ENCODE measurements at regions not wholly inside any gene's neighbourhood (a gene's known extent, or its start where the extent isn't known, plus 50 kb on each side); places are given as distances from the start of the nearest gene placed in this dataset.
"Not testable (repeated sequence)": the region's sequence is repeated elsewhere in the genome, so short reads cannot be mapped to it uniquely, and the experiment has no call there.

- Histone ChIP-seq H3K9ac (ENCODE audit: low read length) (no peak overlapping the region), H3K4me1 (ENCODE audit: control insufficient read depth, insufficient read depth, low read length) (no peaks in the 10 kb centered on the region), H3K27me3 (ENCODE audit: control insufficient read depth, insufficient read depth, low read length) (no peaks in the 10 kb centered on the region), H3K27ac (ENCODE audit: low read depth, low read length) (no peak overlapping the region), H3K4me3 (ENCODE audit: low read length) (no peak overlapping the region), H3K36me3 (ENCODE audit: control insufficient read depth, insufficient read depth, low read length) (no peaks in the 10 kb centered on the region)
Observed at GRCh38 chr2:41321351-41321750, 726.5 kb upstream of the PKDCC start.

GRCh38 chr2:41326851-41327250 is 721.0 kb upstream of the PKDCC start:
- H3K27ac ChIP-seq (ENCODE audit: low read depth, low read length) = no peak overlapping the region
- no peak overlapping the region for H3K4me3 ChIP-seq (ENCODE audit: low read length)
- no peaks in the 10 kb centered on the region for H3K27me3 ChIP-seq (ENCODE audit: control insufficient read depth, insufficient read depth, low read length)
- H3K4me1 ChIP-seq (ENCODE audit: control insufficient read depth, insufficient read depth, low read length) = no peaks in the 10 kb centered on the region
- no peaks in the 10 kb centered on the region for H3K36me3 ChIP-seq (ENCODE audit: control insufficient read depth, insufficient read depth, low read length)
- no peak overlapping the region for H3K9ac ChIP-seq (ENCODE audit: low read length)

DNA sequence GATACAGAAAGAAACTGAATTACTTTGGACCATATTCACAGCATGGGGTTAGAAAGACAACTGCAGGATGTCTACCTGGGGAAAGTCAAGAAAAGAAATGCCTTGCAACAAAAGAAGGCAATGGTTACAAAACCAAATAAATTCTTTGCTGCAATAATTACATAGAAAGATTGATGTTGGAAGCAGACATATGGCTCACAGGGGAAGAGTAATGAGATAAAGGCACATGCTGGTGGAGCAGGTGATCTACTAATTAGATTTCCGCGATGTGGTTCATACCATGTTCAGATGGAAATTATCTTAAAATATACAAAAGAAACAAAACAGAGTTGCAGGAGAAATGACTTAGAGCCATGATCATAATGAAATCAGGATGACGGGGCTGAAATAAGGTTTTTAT is 718.8 kb upstream of the PKDCC start:
- Histone ChIP-seq H3K4me3 (ENCODE audit: low read length) (no peak overlapping the region), H3K36me3 (ENCODE audit: control insufficient read depth, insufficient read depth, low read length) (no peaks in the 10 kb centered on the region)

GRCh38 chr2:41334159-41334558 is 713.7 kb upstream of the PKDCC start:
- Histone ChIP-seq H3K27me3 (ENCODE audit: control insufficient read depth, insufficient read depth, low read length) (no peaks in the 10 kb centered on the region), H3K4me3 (ENCODE audit: low read length) (no peak overlapping the region), H3K27ac (ENCODE audit: low read depth, low read length) (no peak overlapping the region), H3K36me3 (ENCODE audit: control insufficient read depth, insufficient read depth, low read length) (no peaks in the 10 kb centered on the region), H3K4me1 (ENCODE audit: control insufficient read depth, insufficient read depth, low read length) (no peaks in the 10 kb centered on the region), H3K9ac (ENCODE audit: low read length) (no peak overlapping the region)

More for the DNA sequence above, 718.8 kb upstream of the PKDCC start:
- Histone ChIP-seq H3K27ac (ENCODE audit: low read depth, low read length) (no peak overlapping the region), H3K9ac (ENCODE audit: low read length) (no peak overlapping the region), H3K27me3 (ENCODE audit: control insufficient read depth, insufficient read depth, low read length) (no peaks in the 10 kb centered on the region), H3K4me1 (ENCODE audit: control insufficient read depth, insufficient read depth, low read length) (no peaks in the 10 kb centered on the region)

DNA sequence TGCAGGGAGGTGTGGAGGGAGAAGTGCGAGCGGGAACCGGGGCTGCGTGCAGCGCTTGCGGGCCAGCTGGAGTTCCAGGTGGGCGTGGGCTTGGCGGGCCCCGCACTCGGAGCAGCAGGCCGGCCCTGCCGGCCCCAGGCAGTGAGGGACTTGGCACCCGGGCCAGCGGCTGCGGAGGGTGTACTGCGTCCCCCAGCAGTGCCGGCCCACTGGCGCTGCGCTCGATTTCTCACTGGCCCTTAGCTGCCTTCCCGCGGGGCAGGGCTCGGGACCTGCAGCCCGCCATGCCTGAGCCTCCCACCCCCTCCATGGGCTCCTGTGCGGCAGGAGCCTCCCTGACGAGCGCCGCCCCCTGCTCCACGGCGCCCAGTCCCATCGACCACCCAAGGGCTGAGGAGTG is 712.2 kb upstream of the PKDCC start:
- not testable (repeated sequence) for H3K4me1 ChIP-seq (ENCODE audit: control insufficient read depth, insufficient read depth, low read length); H3K27me3 ChIP-seq (ENCODE audit: control insufficient read depth, insufficient read depth, low read length); H3K36me3 ChIP-seq (ENCODE audit: control insufficient read depth, insufficient read depth, low read length); H3K9ac ChIP-seq (ENCODE audit: low read length); H3K4me3 ChIP-seq (ENCODE audit: low read length); H3K27ac ChIP-seq (ENCODE audit: low read depth, low read length)

DNA sequence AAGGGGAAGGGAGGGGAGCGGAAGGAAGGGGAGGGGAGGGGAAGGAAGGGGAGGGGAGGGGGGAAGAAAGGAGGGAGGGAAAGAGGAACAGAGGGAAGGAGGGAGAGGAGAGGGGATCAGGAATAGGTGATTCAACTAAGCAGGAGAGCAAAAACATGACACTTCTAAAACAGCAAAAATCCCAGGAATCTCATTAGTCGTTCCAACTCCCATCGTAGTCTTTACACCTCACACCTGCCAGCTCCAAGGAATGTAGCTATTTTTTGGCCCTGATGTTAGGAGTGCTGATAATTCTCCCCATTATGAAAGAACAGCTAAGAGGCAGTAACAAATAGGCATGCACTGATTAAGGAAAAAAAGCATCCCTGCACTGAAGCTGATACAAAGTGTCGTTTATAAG is 709.9 kb upstream of the PKDCC start:
- Histone ChIP-seq H3K4me1 (ENCODE audit: control insufficient read depth, insufficient read depth, low read length) (no peaks in the 10 kb centered on the region), H3K27ac (ENCODE audit: low read depth, low read length) (no peak overlapping the region), H3K36me3 (ENCODE audit: control insufficient read depth, insufficient read depth, low read length) (no peaks in the 10 kb centered on the region), H3K4me3 (ENCODE audit: low read length) (no peak overlapping the region), H3K9ac (ENCODE audit: low read length) (no peak overlapping the region), H3K27me3 (ENCODE audit: control insufficient read depth, insufficient read depth, low read length) (no peaks in the 10 kb centered on the region)

- no peak overlapping the region for H3K4me3 ChIP-seq (ENCODE audit: low read length)
- H3K9ac ChIP-seq (ENCODE audit: low read length) = no peak overlapping the region
- H3K27me3 ChIP-seq (ENCODE audit: control insufficient read depth, insufficient read depth, low read length) = no peaks in the 10 kb centered on the region
- H3K36me3 ChIP-seq (ENCODE audit: control insufficient read depth, insufficient read depth, low read length) = no peaks in the 10 kb centered on the region
- no peaks in the 10 kb centered on the region for H3K4me1 ChIP-seq (ENCODE audit: control insufficient read depth, insufficient read depth, low read length)
- no peak overlapping the region for H3K27ac ChIP-seq (ENCODE audit: low read depth, low read length)
Observed at GRCh38 chr2:41344529-41344928, 703.3 kb upstream of the PKDCC start.

DNA sequence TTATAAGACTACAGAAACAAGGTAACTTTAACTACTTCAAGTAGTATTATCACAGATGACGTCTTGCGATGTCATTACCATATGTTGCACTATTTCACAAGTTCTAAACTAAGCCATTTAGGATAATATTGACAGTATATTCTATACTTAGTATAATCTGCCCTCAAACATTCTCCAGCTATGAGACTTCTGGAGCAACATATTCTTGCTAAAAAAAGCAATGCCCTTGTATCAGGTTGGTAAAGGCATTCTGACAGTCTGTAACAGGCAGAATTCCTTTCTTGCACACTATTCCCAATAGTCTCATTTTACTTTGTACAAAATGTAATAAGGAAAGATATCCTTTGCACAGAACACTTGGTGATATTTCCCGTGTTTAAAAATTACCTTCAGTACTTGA is 694.8 kb upstream of the PKDCC start:
- no peak overlapping the region for H3K27ac ChIP-seq (ENCODE audit: low read depth, low read length)
- H3K4me3 ChIP-seq (ENCODE audit: low read length) = no peak overlapping the region
- H3K36me3 ChIP-seq (ENCODE audit: control insufficient read depth, insufficient read depth, low read length) = no peaks in the 10 kb centered on the region
- H3K4me1 ChIP-seq (ENCODE audit: control insufficient read depth, insufficient read depth, low read length) = no peaks in the 10 kb centered on the region
- H3K9ac ChIP-seq (ENCODE audit: low read length) = no peak overlapping the region
- H3K27me3 ChIP-seq (ENCODE audit: control insufficient read depth, insufficient read depth, low read length) = no peaks in the 10 kb centered on the region

- no peak overlapping the region for H3K9ac ChIP-seq (ENCODE audit: low read length)
- no peak overlapping the region for H3K4me3 ChIP-seq (ENCODE audit: low read length)
- no peaks in the 10 kb centered on the region for H3K4me1 ChIP-seq (ENCODE audit: control insufficient read depth, insufficient read depth, low read length)
- no peaks in the 10 kb centered on the region for H3K27me3 ChIP-seq (ENCODE audit: control insufficient read depth, insufficient read depth, low read length)
- H3K27ac ChIP-seq (ENCODE audit: low read depth, low read length) = no peak overlapping the region
- H3K36me3 ChIP-seq (ENCODE audit: control insufficient read depth, insufficient read depth, low read length) = no peaks in the 10 kb centered on the region
Observed at GRCh38 chr2:41355794-41356193, 692.0 kb upstream of the PKDCC start.

DNA sequence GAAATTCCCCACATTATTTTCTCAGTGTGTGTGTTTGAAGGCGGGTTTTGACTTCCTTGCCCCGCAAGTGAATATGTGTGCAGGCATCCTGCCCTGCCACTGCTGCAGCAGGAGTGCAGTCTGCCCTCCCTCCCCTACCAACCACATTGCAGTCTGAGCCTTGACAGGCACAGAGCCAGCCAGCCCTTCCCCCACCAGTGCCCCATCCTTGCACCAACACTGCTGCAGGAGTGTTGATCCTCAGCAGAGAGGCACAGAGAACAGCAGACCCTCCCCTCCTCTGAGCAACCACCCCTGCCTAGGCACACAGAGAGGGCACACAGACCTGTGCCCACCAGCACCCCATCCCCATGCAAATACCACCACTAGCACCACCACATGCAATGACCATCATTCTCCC is 683.0 kb upstream of the PKDCC start:
- Histone ChIP-seq H3K36me3 (ENCODE audit: control insufficient read depth, insufficient read depth, low read length) (no peaks in the 10 kb centered on the region), H3K27me3 (ENCODE audit: control insufficient read depth, insufficient read depth, low read length) (no peaks in the 10 kb centered on the region), H3K9ac (ENCODE audit: low read length) (no peak overlapping the region), H3K27ac (ENCODE audit: low read depth, low read length) (no peak overlapping the region), H3K4me3 (ENCODE audit: low read length) (no peak overlapping the region), H3K4me1 (ENCODE audit: control insufficient read depth, insufficient read depth, low read length) (no peaks in the 10 kb centered on the region)

DNA sequence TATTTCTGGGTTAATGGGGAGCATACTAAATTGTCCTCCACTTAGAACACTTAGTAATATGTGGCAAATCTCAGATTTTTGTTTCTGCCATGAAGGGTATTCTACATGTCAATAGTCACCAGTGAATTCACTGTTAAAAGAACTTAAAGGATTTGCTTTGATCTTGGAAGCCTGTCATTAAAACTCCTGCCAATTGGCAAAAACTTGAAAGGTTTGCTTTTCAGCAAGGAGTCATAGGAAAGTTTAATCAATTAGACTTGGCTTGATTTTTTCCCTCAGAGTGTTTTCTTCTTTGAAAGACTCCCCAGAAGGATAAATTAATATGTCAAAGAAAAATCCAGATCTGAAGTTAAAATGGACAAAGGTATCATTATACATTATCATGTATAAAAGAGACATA is 671.9 kb upstream of the PKDCC start:
- Histone ChIP-seq H3K9ac (ENCODE audit: low read length) (no peak overlapping the region), H3K4me3 (ENCODE audit: low read length) (no peak overlapping the region), H3K36me3 (ENCODE audit: control insufficient read depth, insufficient read depth, low read length) (no peaks in the 10 kb centered on the region), H3K27ac (ENCODE audit: low read depth, low read length) (no peak overlapping the region), H3K27me3 (ENCODE audit: control insufficient read depth, insufficient read depth, low read length) (no peaks in the 10 kb centered on the region), H3K4me1 (ENCODE audit: control insufficient read depth, insufficient read depth, low read length) (no peaks in the 10 kb centered on the region)

GRCh38 chr2:41377837-41378236 is 670.0 kb upstream of the PKDCC start:
- no peaks in the 10 kb centered on the region for H3K27me3 ChIP-seq (ENCODE audit: control insufficient read depth, insufficient read depth, low read length)
- no peak overlapping the region for H3K4me3 ChIP-seq (ENCODE audit: low read length)
- H3K27ac ChIP-seq (ENCODE audit: low read depth, low read length) = no peak overlapping the region
- no peaks in the 10 kb centered on the region for H3K4me1 ChIP-seq (ENCODE audit: control insufficient read depth, insufficient read depth, low read length)
- no peak overlapping the region for H3K9ac ChIP-seq (ENCODE audit: low read length)
- no peaks in the 10 kb centered on the region for H3K36me3 ChIP-seq (ENCODE audit: control insufficient read depth, insufficient read depth, low read length)

GRCh38 chr2:41378420-41378819 is 669.4 kb upstream of the PKDCC start:
- Histone ChIP-seq H3K4me3 (ENCODE audit: low read length) (no peak overlapping the region), H3K27ac (ENCODE audit: low read depth, low read length) (no peak overlapping the region), H3K9ac (ENCODE audit: low read length) (no peak overlapping the region), H3K4me1 (ENCODE audit: control insufficient read depth, insufficient read depth, low read length) (no peaks in the 10 kb centered on the region), H3K27me3 (ENCODE audit: control insufficient read depth, insufficient read depth, low read length) (no peaks in the 10 kb centered on the region), H3K36me3 (ENCODE audit: control insufficient read depth, insufficient read depth, low read length) (no peaks in the 10 kb centered on the region)

Measured in rectal smooth muscle tissue (tissue), 1 donor.